ENCODE measurements at regions not wholly inside any gene's neighbourhood (a gene's known extent, or its start where the extent isn't known, plus 50 kb on each side); places are given as distances from the start of the nearest gene placed in this dataset.
A peak's percentile ranks its signal among the peaks of the same experiment; 100 is the strongest.

- H3K36me3 ChIP-seq (ENCODE audit: control insufficient read depth in 2 of 2, insufficient read depth in 2 of 2, low read length in 2 of 2): no peaks in the 10 kb centered on the region
- H3K27me3 ChIP-seq (ENCODE audit: control insufficient read depth in 1 of 2, insufficient read depth in 2 of 2, low read length in 2 of 2): peaks cover 0 to 10% of the 10 kb centered on the region in 2 donors
- no peak overlapping the region for H3K4me3 ChIP-seq (ENCODE audit: low read length in 2 of 2)
Observed at GRCh38 chr22:35202376-35202775, 54.9 kb upstream of the HMGXB4 start.

DNA sequence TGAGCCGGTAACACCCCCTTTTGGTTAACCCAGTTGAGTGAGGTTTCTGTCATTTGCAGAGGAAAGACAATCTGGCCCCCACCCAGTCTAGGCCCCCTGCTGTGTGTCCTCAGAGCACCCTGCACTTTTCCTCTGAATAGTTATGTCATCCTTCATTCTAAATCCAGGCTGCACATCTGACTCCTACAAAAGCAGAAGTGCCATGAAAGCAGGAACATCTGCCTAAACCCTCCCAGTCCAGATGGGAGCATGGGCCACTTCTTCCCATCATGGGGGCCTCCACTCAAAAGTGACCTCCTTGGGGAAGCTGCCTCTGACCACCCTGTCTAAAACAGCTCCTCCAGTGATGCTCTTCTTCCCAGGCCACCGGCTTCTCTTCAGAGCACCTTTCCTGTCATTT lies 53.7 kb upstream of the HMGXB4 start:
- Histone ChIP-seq H3K36me3 (ENCODE audit: control insufficient read depth in 2 of 2, insufficient read depth in 2 of 2, low read length in 2 of 2) (no peaks in the 10 kb centered on the region), H3K27me3 (ENCODE audit: control insufficient read depth in 1 of 2, insufficient read depth in 2 of 2, low read length in 2 of 2) (peaks cover 0 to 3% of the 10 kb centered on the region in 2 donors), H3K9me3 (ENCODE audit: control insufficient read depth in 2 of 2, low read length in 2 of 2) (no peaks in the 10 kb centered on the region), H3K4me1 (ENCODE audit: control insufficient read depth, insufficient read depth, low read length) (no peaks in the 10 kb centered on the region), H3K27ac (ENCODE audit: low read length) (no peak overlapping the region), H3K4me3 (ENCODE audit: low read length in 2 of 2) (no peak overlapping the region), H3K9ac (ENCODE audit: low read length in 2 of 2) (no peak overlapping the region)

More at GRCh38 chr22:35202376-35202775, 54.9 kb upstream of the HMGXB4 start:
- Histone ChIP-seq H3K4me1 (ENCODE audit: control insufficient read depth, insufficient read depth, low read length) (no peaks in the 10 kb centered on the region), H3K27ac (ENCODE audit: low read length) (no peak overlapping the region), H3K9ac (ENCODE audit: low read length in 2 of 2) (no peak overlapping the region), H3K9me3 (ENCODE audit: control insufficient read depth in 2 of 2, low read length in 2 of 2) (no peaks in the 10 kb centered on the region)

GRCh38 chr22:35204807-35205775 lies 52.2 kb upstream of the HMGXB4 start:
- Histone ChIP-seq H3K4me3 (ENCODE audit: low read length in 2 of 2) (peak overlapping the region; percentile 50 to 52), H3K36me3 (ENCODE audit: control insufficient read depth in 2 of 2, insufficient read depth in 2 of 2, low read length in 2 of 2) (no peaks in the 10 kb centered on the region), H3K4me1 (ENCODE audit: control insufficient read depth, insufficient read depth, low read length) (no peaks in the 10 kb centered on the region), H3K27me3 (ENCODE audit: control insufficient read depth in 1 of 2, insufficient read depth in 2 of 2, low read length in 2 of 2) (no peaks in the 10 kb centered on the region), H3K9me3 (ENCODE audit: control insufficient read depth in 2 of 2, low read length in 2 of 2) (no peaks in the 10 kb centered on the region), H3K27ac (ENCODE audit: low read length) (no peak overlapping the region), H3K9ac (ENCODE audit: low read length in 2 of 2) (peak overlapping the region in 1 of 2 donors; percentile 13)

DNA sequence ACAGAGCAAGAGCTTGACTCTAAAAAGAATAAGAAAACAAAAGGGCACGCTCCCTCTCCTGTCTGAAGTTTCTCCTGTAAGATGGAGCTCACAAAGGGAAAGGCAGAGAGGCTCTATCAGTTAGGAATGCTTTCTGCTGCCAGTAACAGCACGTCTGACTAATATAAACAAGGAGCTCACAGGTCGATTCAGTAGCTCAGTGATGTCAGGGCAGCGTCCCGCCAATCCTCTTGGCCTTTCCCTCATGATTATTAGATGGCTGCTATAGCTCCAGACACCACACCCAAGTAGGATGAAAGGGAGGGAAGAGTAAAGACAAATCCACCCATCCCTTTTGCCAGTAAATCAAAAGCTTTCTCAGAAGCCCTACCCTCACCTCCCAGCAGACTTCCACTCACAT lies 51.3 kb upstream of the HMGXB4 start:
- H3K36me3 ChIP-seq (ENCODE audit: control insufficient read depth in 2 of 2, insufficient read depth in 2 of 2, low read length in 2 of 2): no peaks in the 10 kb centered on the region
- peak overlapping the region; percentile 50 to 52 for H3K4me3 ChIP-seq (ENCODE audit: low read length in 2 of 2)
- no peaks in the 10 kb centered on the region for H3K27me3 ChIP-seq (ENCODE audit: control insufficient read depth in 1 of 2, insufficient read depth in 2 of 2, low read length in 2 of 2)
- H3K9me3 ChIP-seq (ENCODE audit: control insufficient read depth in 2 of 2, low read length in 2 of 2): no peaks in the 10 kb centered on the region
- no peaks in the 10 kb centered on the region for H3K4me1 ChIP-seq (ENCODE audit: control insufficient read depth, insufficient read depth, low read length)
- no peak overlapping the region for H3K27ac ChIP-seq (ENCODE audit: low read length)
- H3K9ac ChIP-seq (ENCODE audit: low read length in 2 of 2): peak overlapping the region in 1 of 2 donors; percentile 13

DNA sequence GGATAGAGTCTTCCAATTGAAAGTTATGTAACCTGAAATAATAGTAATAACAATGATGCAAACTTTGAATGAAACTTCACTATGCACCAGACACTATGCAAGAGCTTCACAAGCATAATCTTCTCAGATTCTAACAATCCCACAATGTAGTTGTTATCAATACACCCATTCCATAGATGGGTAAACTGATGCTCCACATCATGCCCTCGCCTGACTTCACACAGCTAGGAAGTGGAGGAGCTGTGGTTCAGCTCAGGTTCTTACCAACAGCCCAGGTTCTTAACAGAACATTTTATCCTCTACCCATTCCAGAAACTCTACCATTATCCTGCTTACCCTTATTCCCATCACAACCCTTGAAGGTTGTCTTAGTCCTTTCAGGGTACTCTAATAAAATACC lies 50.4 kb upstream of the HMGXB4 start:
- Histone ChIP-seq H3K27ac (ENCODE audit: low read length) (no peak overlapping the region), H3K36me3 (ENCODE audit: control insufficient read depth in 2 of 2, insufficient read depth in 2 of 2, low read length in 2 of 2) (no peaks in the 10 kb centered on the region), H3K27me3 (ENCODE audit: control insufficient read depth in 1 of 2, insufficient read depth in 2 of 2, low read length in 2 of 2) (no peaks in the 10 kb centered on the region), H3K4me3 (ENCODE audit: low read length in 2 of 2) (no peak overlapping the region), H3K9ac (ENCODE audit: low read length in 2 of 2) (no peak overlapping the region), H3K4me1 (ENCODE audit: control insufficient read depth, insufficient read depth, low read length) (no peaks in the 10 kb centered on the region), H3K9me3 (ENCODE audit: control insufficient read depth in 2 of 2, low read length in 2 of 2) (no peaks in the 10 kb centered on the region)

All from stomach smooth muscle (tissue), 2 donors.